ENCODE measurements at regions not wholly inside any gene's neighbourhood (a gene's known extent, or its start where the extent isn't known, plus 50 kb on each side); places are given as distances from the start of the nearest gene placed in this dataset.
"Not testable (repeated sequence)": the region's sequence is repeated elsewhere in the genome, so short reads cannot be mapped to it uniquely, and the experiment has no call there.

- H3K4me1 Mint-ChIP-seq (ENCODE audit: low read depth): no peaks in the 10 kb centered on the region
- H3K36me3 Mint-ChIP-seq (ENCODE audit: low read depth): no peaks in the 10 kb centered on the region
- no peak overlapping the region for H3K4me3 Mint-ChIP-seq
- no peaks in the 10 kb centered on the region for H3K9me3 Mint-ChIP-seq
- no peak overlapping the region for H3K27ac Mint-ChIP-seq
- H3K27me3 Mint-ChIP-seq: peaks cover 4% of the 10 kb centered on the region
Observed at GRCh38 chr4:120005527-120005926, 61.1 kb downstream of the MAD2L1 start.

DNA sequence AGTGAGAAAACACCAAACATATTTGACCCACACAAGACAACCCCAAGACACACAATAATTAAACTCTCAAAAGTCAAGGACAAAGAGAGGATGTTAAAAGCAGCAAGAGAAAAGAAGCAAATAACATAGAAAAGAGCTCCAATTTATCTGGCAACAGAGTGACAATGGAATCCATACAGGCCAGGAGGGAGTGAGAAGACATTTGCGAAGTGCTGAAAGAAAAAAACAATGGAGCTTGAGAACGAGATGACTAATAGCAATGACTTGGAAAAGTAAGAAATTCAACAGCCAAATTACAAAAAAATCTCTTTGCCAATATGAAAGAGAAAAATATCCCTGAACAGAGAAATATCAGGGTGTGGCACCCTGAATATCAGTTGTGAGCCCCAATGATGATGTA, 61.6 kb downstream of the MAD2L1 start:
- Mint-ChIP-seq H3K27ac (no peak overlapping the region), H3K4me1 (ENCODE audit: low read depth) (no peaks in the 10 kb centered on the region), H3K36me3 (ENCODE audit: low read depth) (no peaks in the 10 kb centered on the region), H3K9me3 (no peaks in the 10 kb centered on the region), H3K27me3 (peaks cover 4% of the 10 kb centered on the region), H3K4me3 (no peak overlapping the region)

DNA sequence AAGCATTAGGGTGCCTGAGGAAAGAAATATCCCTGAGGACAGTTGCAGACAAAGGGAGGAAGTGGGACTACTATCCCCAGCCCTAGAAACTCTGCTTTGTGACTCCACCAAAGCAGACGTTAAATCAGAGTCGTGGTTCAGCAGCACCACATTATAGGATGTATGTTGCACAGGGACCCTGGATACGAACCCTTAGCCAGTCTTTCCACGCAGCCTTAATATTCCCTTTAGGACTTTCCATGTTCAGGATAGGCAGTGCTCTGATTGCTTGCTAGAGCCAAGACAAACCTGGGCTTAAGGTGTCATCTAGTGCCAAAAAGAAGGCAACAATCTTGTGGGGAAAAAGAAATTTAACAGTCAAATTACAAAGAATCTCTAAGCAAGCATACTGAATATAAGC, 62.6 kb downstream of the MAD2L1 start:
- Mint-ChIP-seq H3K9me3 (no peaks in the 10 kb centered on the region), H3K4me3 (no peak overlapping the region), H3K27me3 (peaks cover 4% of the 10 kb centered on the region), H3K4me1 (ENCODE audit: low read depth) (no peaks in the 10 kb centered on the region), H3K27ac (no peak overlapping the region), H3K36me3 (ENCODE audit: low read depth) (no peaks in the 10 kb centered on the region)

- Mint-ChIP-seq H3K27me3 (peaks cover 4% of the 10 kb centered on the region), H3K9me3 (no peaks in the 10 kb centered on the region), H3K4me3 (no peak overlapping the region), H3K27ac (no peak overlapping the region), H3K36me3 (ENCODE audit: low read depth) (no peaks in the 10 kb centered on the region), H3K4me1 (ENCODE audit: low read depth) (no peaks in the 10 kb centered on the region)
Observed at GRCh38 chr4:120003193-120003592, 63.5 kb downstream of the MAD2L1 start.

DNA sequence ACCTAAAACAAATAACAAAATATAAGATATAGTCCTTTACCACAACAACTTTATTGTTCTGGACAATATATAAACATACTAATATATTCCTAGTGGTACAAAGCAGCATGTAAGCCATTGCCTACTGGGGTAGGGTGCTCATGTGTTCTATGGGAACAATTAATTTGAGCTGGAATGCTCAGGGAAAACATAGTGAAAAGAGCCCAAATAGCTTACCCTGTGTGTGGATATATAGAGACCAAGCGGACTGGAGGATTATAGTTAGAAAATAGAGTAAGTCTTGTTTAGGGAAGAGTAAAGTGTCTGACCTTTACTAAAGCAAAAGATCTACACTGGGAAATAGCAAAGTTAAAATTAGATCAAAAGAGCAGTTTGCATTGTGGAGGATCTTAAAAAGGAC, 64.8 kb downstream of the MAD2L1 start:
- H3K4me1 Mint-ChIP-seq (ENCODE audit: low read depth): no peaks in the 10 kb centered on the region
- H3K4me3 Mint-ChIP-seq: no peak overlapping the region
- peaks cover 4% of the 10 kb centered on the region for H3K27me3 Mint-ChIP-seq
- no peaks in the 10 kb centered on the region for H3K9me3 Mint-ChIP-seq
- H3K36me3 Mint-ChIP-seq (ENCODE audit: low read depth): no peaks in the 10 kb centered on the region
- H3K27ac Mint-ChIP-seq: no peak overlapping the region

GRCh38 chr4:120000591-120001296, 65.9 kb downstream of the MAD2L1 start:
- Mint-ChIP-seq H3K27me3 (peaks cover 4% of the 10 kb centered on the region), H3K4me1 (ENCODE audit: low read depth) (no peaks in the 10 kb centered on the region), H3K9me3 (no peaks in the 10 kb centered on the region), H3K36me3 (ENCODE audit: low read depth) (no peaks in the 10 kb centered on the region), H3K4me3 (no peak overlapping the region), H3K27ac (no peak overlapping the region)

GRCh38 chr4:119996024-119996423, 70.6 kb downstream of the MAD2L1 start:
- H3K9me3 Mint-ChIP-seq; H3K27ac Mint-ChIP-seq; H3K27me3 Mint-ChIP-seq; H3K4me1 Mint-ChIP-seq (ENCODE audit: low read depth); H3K4me3 Mint-ChIP-seq; H3K36me3 Mint-ChIP-seq (ENCODE audit: low read depth): not testable (repeated sequence)

DNA sequence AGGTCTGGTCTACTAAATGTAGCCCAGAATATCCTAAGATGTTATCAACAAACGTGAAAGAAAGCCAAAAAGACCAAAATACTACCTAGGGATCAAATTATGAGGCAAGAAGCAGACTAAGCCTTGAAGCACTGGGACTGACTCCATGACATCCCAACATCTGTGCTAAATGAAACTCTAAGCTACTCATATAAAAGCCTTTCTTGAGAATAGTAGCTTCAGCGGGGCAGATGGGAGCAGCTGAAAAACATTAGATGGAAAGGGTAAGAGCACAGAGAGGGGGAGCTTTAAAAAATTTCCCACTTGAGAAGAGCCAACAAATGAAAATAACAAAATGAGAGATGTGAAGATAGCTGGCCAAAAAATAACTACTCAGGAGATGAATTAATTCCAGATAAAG, 81.7 kb downstream of the MAD2L1 start:
- no peak overlapping the region for H3K27ac Mint-ChIP-seq
- no peaks in the 10 kb centered on the region for H3K36me3 Mint-ChIP-seq (ENCODE audit: low read depth)
- H3K9me3 Mint-ChIP-seq: no peaks in the 10 kb centered on the region
- no peaks in the 10 kb centered on the region for H3K27me3 Mint-ChIP-seq
- H3K4me1 Mint-ChIP-seq (ENCODE audit: low read depth): no peaks in the 10 kb centered on the region
- no peak overlapping the region for H3K4me3 Mint-ChIP-seq

DNA sequence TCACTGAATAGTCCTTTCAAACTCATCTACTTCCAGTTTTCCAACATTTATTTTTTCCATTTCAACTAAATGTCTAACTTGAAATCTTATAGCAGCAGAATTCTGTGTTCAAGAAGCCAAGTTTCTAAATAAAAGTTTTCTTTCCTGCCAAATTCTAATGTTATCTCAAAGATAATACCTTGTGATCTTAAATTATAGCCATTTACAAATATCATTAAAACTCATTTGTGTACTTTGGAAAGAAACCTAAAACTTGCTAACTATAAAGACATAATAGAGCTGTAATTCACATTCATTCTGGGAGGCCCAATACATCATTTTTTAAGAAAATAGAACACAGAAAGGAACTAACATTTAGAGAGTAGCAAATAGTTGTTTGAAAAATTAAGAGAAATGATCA, 83.9 kb downstream of the MAD2L1 start:
- Mint-ChIP-seq H3K9me3 (no peaks in the 10 kb centered on the region), H3K36me3 (ENCODE audit: low read depth) (no peaks in the 10 kb centered on the region), H3K4me3 (no peak overlapping the region), H3K27me3 (no peaks in the 10 kb centered on the region), H3K4me1 (ENCODE audit: low read depth) (no peaks in the 10 kb centered on the region), H3K27ac (no peak overlapping the region)

DNA sequence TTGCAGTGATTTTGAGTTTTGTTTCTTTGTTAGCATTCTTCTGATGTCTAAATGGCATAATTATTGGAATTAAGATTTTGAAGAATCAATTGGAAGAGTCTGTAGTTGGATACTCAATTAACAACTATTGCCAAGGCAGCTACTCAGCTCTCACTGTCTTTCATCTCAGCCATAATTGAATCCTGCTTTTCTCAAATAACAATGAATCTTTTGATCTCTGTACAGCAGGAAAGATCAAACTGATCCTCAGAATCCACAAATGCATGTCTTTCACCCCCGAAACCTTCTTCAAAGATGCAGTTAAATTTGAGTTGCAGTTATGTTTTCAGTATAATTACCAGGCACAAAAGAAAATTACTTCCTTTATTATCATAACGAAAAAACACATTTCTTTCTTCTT, 86.2 kb downstream of the MAD2L1 start:
- Mint-ChIP-seq H3K4me1 (ENCODE audit: low read depth) (no peaks in the 10 kb centered on the region), H3K27ac (no peak overlapping the region), H3K9me3 (no peaks in the 10 kb centered on the region), H3K27me3 (no peaks in the 10 kb centered on the region), H3K4me3 (no peak overlapping the region), H3K36me3 (ENCODE audit: low read depth) (no peaks in the 10 kb centered on the region)

DNA sequence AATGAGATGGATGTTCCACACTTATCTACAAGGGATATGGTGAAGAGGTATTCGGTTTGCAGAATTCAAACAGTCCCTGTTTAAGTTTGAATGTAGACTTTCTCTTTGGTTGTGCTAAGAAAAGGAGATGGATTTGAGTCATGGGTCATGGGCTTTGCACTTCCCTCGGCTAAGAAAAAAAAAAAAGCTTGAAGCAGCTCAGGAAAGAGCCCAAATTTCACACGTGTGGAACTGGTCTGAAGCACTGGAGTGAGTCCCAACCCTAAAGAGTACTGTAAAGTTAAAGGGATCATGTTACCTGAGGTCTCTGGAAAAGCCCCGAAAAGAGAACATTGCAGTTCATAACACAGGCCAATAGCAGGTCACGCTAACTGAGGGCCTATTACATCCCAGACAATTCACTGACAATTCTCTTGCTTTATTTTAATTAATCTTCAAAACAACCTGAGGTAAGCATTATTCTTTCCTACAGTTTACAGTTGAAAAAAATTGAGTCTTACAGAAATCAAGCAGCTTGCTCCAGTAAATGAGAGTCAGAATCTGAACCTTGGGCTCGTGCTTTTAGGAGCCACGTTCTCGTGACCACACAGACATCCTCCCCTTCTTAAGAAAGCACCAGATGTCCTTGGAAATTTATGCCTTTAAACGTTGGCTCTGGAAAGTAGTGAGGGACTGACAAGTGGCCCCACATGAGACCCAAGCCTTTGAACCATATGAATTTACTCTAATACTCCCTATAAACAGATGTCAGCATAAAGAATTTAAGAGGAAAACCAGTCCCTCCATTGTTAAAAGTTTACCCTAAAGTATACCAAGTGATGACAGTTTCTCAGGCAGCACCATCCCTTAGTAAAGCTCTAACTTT, 89.3 kb downstream of the MAD2L1 start:
- Mint-ChIP-seq H3K9me3 (no peaks in the 10 kb centered on the region), H3K27ac (no peak overlapping the region), H3K27me3 (peaks cover 3% of the 10 kb centered on the region), H3K36me3 (ENCODE audit: low read depth) (no peaks in the 10 kb centered on the region), H3K4me3 (no peak overlapping the region), H3K4me1 (ENCODE audit: low read depth) (no peaks in the 10 kb centered on the region)

GRCh38 chr4:119971431-119972084, 95.1 kb downstream of the MAD2L1 start:
- no peak overlapping the region for H3K27ac Mint-ChIP-seq
- no peaks in the 10 kb centered on the region for H3K9me3 Mint-ChIP-seq
- H3K4me1 Mint-ChIP-seq (ENCODE audit: low read depth): no peaks in the 10 kb centered on the region
- no peak overlapping the region for H3K4me3 Mint-ChIP-seq
- H3K27me3 Mint-ChIP-seq: peaks cover 9% of the 10 kb centered on the region
- H3K36me3 Mint-ChIP-seq (ENCODE audit: low read depth): no peaks in the 10 kb centered on the region

GRCh38 chr4:119962631-119963030, 104.0 kb downstream of the MAD2L1 start:
- Mint-ChIP-seq H3K36me3 (ENCODE audit: low read depth) (no peaks in the 10 kb centered on the region), H3K4me1 (ENCODE audit: low read depth) (no peaks in the 10 kb centered on the region), H3K4me3 (no peak overlapping the region), H3K27me3 (no peaks in the 10 kb centered on the region), H3K9me3 (no peaks in the 10 kb centered on the region), H3K27ac (no peak overlapping the region)

GRCh38 chr4:119958983-119959382, 107.7 kb downstream of the MAD2L1 start:
- H3K27me3 Mint-ChIP-seq: peaks cover 3% of the 10 kb centered on the region
- H3K27ac Mint-ChIP-seq: no peak overlapping the region

DNA sequence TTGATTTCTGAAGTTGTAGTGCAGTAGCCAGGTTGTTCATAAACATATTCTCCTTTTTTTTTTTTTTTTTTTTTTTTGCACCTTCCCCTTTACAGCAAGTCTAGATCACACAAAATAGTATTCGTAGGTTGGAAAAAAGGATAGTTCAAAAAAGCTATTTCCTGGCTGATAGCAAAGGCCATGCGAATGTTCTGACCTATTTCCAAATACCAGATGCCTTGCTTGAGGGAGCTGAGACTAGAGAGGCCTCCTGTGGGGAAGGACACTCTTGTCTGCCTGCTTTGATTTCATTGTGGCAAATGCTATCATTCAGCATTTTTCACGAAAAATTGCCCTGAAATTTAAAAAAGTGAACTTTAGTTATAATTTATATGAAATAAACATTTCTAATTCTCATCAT, 111.4 kb downstream of the MAD2L1 start:
- Mint-ChIP-seq H3K36me3 (ENCODE audit: low read depth) (no peaks in the 10 kb centered on the region), H3K9me3 (peaks cover 7% of the 10 kb centered on the region), H3K4me3 (no peak overlapping the region), H3K4me1 (ENCODE audit: low read depth) (no peaks in the 10 kb centered on the region), H3K27me3 (peaks cover 3% of the 10 kb centered on the region), H3K27ac (no peak overlapping the region)

More at GRCh38 chr4:119958983-119959382, 107.7 kb downstream of the MAD2L1 start:
- Mint-ChIP-seq H3K9me3 (peaks cover 7% of the 10 kb centered on the region), H3K36me3 (ENCODE audit: low read depth) (no peaks in the 10 kb centered on the region), H3K4me3 (no peak overlapping the region), H3K4me1 (ENCODE audit: low read depth) (no peaks in the 10 kb centered on the region)

Data from stimulated activated naive CD8-positive, alpha-beta T cell treated with anti-CD3 and anti-CD28 coated beads, Interleukin-15, Interleukin-2, amounts not matched to agents 100 ng/mL and 50 ng/mL, for 24 hours (primary cell).